ENCODE measurements at regions not wholly inside any gene's neighbourhood (a gene's known extent, or its start where the extent isn't known, plus 50 kb on each side); places are given as distances from the start of the nearest gene placed in this dataset.
"Not testable (repeated sequence)": the region's sequence is repeated elsewhere in the genome, so short reads cannot be mapped to it uniquely, and the experiment has no call there.

GRCh38 chr1:232717911-232718310, 87.3 kb upstream of the MAP10 start:
- DNase-seq: not testable (repeated sequence)

- DNase-seq: no peak
These were observed 86.0 kb upstream of the MAP10 start for GRCh38 chr1:232718928-232719927.

GRCh38 chr1:232722626-232723025, 82.6 kb upstream of the MAP10 start:
- no peak for DNase-seq

GRCh38 chr1:232725305-232726047, 79.7 kb upstream of the MAP10 start:
- no peak for DNase-seq

GRCh38 chr1:232726048-232726779, 79.0 kb upstream of the MAP10 start:
- DNase-seq: no peak

- DNase-seq: no peak
These were observed 76.5 kb upstream of the MAP10 start for GRCh38 chr1:232728507-232729263.

- no peak for DNase-seq
These were observed 72.8 kb upstream of the MAP10 start for GRCh38 chr1:232732344-232732910.

GRCh38 chr1:232737917-232738316, 67.3 kb upstream of the MAP10 start:
- no peak for DNase-seq

GRCh38 chr1:232743999-232744398, 61.2 kb upstream of the MAP10 start:
- no peak for DNase-seq

GRCh38 chr1:232744847-232745246, 60.4 kb upstream of the MAP10 start:
- no peak for DNase-seq

- not testable (repeated sequence) for DNase-seq
These were observed 59.5 kb upstream of the MAP10 start for GRCh38 chr1:232745698-232746097.

- no peak for DNase-seq
These were observed 56.3 kb upstream of the MAP10 start for GRCh38 chr1:232748910-232749368.

- DNase-seq: no peak
These were observed 53.6 kb upstream of the MAP10 start for GRCh38 chr1:232751393-232752140.

- no peak for DNase-seq
These were observed 52.9 kb upstream of the MAP10 start for GRCh38 chr1:232752365-232752764.

GRCh38 chr1:232754930-232755329, 50.3 kb upstream of the MAP10 start:
- DNase-seq: no peak

Data from CD4-positive, alpha-beta T cell treated with Interleukin-4 for 1 hour (primary cell).